ENCODE measurements at regions not wholly inside any gene's neighbourhood (a gene's known extent, or its start where the extent isn't known, plus 50 kb on each side); places are given as distances from the start of the nearest gene placed in this dataset.

GRCh38 chr14:50049093-50049492 is 67.3 kb downstream of the VCPKMT start:
- TF ChIP-seq POLR2AphosphoS5 (IDR thresholded peaks at IDR 0.05; ENCODE audit: low read depth, low read length): no peak

GRCh38 chr14:50049703-50050570 is 66.4 kb downstream of the VCPKMT start:
- no peak for TF ChIP-seq POLR2AphosphoS5 (IDR thresholded peaks at IDR 0.05; ENCODE audit: low read depth, low read length)
- no peak for TF ChIP-seq TAF1 (IDR thresholded peaks at IDR 0.05; ENCODE audit: borderline replicate concordance, insufficient read depth, low read length)
- TF ChIP-seq FOXP2 (optimal IDR thresholded peaks at IDR 0.05; ENCODE audit: borderline replicate concordance, extremely low read depth, extremely low read length, insufficient read depth): no peak
- no peak for TF ChIP-seq SIN3A (IDR thresholded peaks at IDR 0.05; ENCODE audit: borderline replicate concordance, insufficient read depth, low read length)
- TF ChIP-seq REST (IDR thresholded peaks at IDR 0.05; ENCODE audit: insufficient read depth in 1 of 2, low read depth in 2 of 2, low read length in 2 of 2): no peak

- TF ChIP-seq REST (IDR thresholded peaks at IDR 0.05; ENCODE audit: insufficient read depth in 1 of 2, low read depth in 2 of 2, low read length in 2 of 2) (no peak), TAF1 (IDR thresholded peaks at IDR 0.05; ENCODE audit: borderline replicate concordance, insufficient read depth, low read length) (no peak), FOXP2 (optimal IDR thresholded peaks at IDR 0.05; ENCODE audit: borderline replicate concordance, extremely low read depth, extremely low read length, insufficient read depth) (no peak), POLR2AphosphoS5 (IDR thresholded peaks at IDR 0.05; ENCODE audit: low read depth, low read length) (no peak)
Observed at GRCh38 chr14:50051106-50051505, 65.3 kb downstream of the VCPKMT start.

DNA sequence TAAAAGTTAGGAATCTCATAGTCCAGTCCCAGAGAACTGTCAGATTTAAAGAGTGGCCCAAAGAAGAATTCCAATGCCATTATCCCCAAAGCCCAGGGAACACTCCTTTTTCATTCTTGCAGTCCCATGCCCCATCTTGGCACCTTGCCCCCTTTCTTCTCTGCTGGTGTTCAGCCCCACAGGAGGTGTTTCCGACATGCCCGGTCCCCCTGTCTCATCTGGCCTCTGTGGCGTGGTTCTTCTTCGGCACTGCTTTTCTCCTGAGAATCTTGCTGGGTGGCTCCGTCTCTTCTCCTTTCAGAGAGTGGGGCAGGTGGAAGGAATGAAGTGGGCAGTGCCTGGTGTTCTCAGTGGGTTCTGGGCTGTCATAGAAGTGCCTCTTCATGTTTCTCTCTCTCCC is 64.7 kb downstream of the VCPKMT start:
- TF ChIP-seq FOXP2 (optimal IDR thresholded peaks at IDR 0.05; ENCODE audit: borderline replicate concordance, extremely low read depth, extremely low read length, insufficient read depth) (no peak), REST (IDR thresholded peaks at IDR 0.05; ENCODE audit: insufficient read depth in 1 of 2, low read depth in 2 of 2, low read length in 2 of 2) (no peak), SIN3A (IDR thresholded peaks at IDR 0.05; ENCODE audit: borderline replicate concordance, insufficient read depth, low read length) (no peak), TAF1 (IDR thresholded peaks at IDR 0.05; ENCODE audit: borderline replicate concordance, insufficient read depth, low read length) (no peak), POLR2AphosphoS5 (IDR thresholded peaks at IDR 0.05; ENCODE audit: low read depth, low read length) (no peak)

- TF ChIP-seq REST (IDR thresholded peaks at IDR 0.05; ENCODE audit: insufficient read depth in 1 of 2, low read depth in 2 of 2, low read length in 2 of 2) (no peak), FOXP2 (optimal IDR thresholded peaks at IDR 0.05; ENCODE audit: borderline replicate concordance, extremely low read depth, extremely low read length, insufficient read depth) (no peak), POLR2AphosphoS5 (IDR thresholded peaks at IDR 0.05; ENCODE audit: low read depth, low read length) (no peak), SIN3A (IDR thresholded peaks at IDR 0.05; ENCODE audit: borderline replicate concordance, insufficient read depth, low read length) (no peak), TAF1 (IDR thresholded peaks at IDR 0.05; ENCODE audit: borderline replicate concordance, insufficient read depth, low read length) (no peak)
Observed at GRCh38 chr14:50052517-50052916, 63.9 kb downstream of the VCPKMT start.

All from PFSK-1 (cell line).